Upper lobe of right lung (tissue), 1 donor: ENCODE measurements at regions not wholly inside any gene's neighbourhood (a gene's known extent, or its start where the extent isn't known, plus 50 kb on each side); places are given as distances from the start of the nearest gene placed in this dataset.

Source experiments
- ATAC-seq: fragments of 200-7000 bp; cut with Tn5 transposase; one replicate; pipeline ENCODE4 v1.9.1; 2020; ENCODE audit warnings: mild to moderate bottlenecking, moderate library complexity
- DNase-seq: peaks from one replicate; pipeline ENCODE4 v3.0.0-alpha.2; 2020
- H3K27ac ChIP-seq: fragments of 200-600 bp; one replicate; pipeline ENCODE4 v1.8.0; 2022
- H3K27me3 ChIP-seq: fragments of 200-600 bp; one replicate; pipeline ENCODE4 v1.8.0; 2022; ENCODE audit warnings: mild to moderate bottlenecking
- H3K36me3 ChIP-seq: fragments of 200-600 bp; one replicate; pipeline ENCODE4 v1.8.0; 2022
- H3K4me1 ChIP-seq: fragments of 200-600 bp; one replicate; pipeline ENCODE4 v1.8.0; 2022
- H3K4me3 ChIP-seq: fragments of 200-600 bp; one replicate; pipeline ENCODE4 v1.8.0; 2022; ENCODE audit warnings: mild to moderate bottlenecking
- H3K9me3 ChIP-seq: fragments of 200-600 bp; one replicate; pipeline ENCODE4 v1.8.0; 2022
- intact Hi-C: fragments of 100-400 bp; cut with DNase I; formaldehyde crosslinking; loops from one replicate; pipeline ENCODE4 v1.11.0; 2022
- TF ChIP-seq, protein P1 (sequence below): fragments of 200-600 bp; IDR thresholded peaks from one replicate; pipeline ENCODE4 v1.8.0; 2022; ENCODE audit warnings: antibody characterized with exemption
- donor health status: DM: no; HTN: yes; CAD: no; lungs with severe emphysema.

DNA sequence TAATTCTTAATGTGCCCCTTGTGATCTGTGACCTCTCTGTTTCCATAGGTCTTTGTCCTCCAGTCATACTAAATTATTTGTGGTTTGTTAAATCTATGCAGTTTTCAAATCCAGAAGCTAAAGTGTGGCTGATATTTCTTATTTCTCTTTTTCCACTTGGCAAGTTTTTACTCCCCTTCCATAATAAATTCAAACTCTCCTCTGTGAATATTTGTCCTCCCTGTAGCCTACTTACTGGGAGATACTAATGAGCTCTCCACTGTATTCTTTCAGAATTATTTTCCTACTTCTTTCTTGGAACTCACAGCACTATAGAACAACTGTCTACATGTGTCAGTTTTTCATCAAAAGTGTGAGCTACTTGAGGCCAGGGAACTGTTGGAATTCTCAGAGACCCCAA, 430.8 kb upstream of the PTBP2 start:
- DNase-seq (no peak), ATAC-seq (no peak)
- no peaks in the 10 kb centered on the region for H3K4me1 ChIP-seq
- no peaks in the 10 kb centered on the region for H3K9me3 ChIP-seq
- H3K27me3 ChIP-seq, result no peaks in the 10 kb centered on the region
- intact Hi-C loops, result no loop called here
- no peak overlapping the region for H3K4me3 ChIP-seq
- TF ChIP-seq, protein P1, sequence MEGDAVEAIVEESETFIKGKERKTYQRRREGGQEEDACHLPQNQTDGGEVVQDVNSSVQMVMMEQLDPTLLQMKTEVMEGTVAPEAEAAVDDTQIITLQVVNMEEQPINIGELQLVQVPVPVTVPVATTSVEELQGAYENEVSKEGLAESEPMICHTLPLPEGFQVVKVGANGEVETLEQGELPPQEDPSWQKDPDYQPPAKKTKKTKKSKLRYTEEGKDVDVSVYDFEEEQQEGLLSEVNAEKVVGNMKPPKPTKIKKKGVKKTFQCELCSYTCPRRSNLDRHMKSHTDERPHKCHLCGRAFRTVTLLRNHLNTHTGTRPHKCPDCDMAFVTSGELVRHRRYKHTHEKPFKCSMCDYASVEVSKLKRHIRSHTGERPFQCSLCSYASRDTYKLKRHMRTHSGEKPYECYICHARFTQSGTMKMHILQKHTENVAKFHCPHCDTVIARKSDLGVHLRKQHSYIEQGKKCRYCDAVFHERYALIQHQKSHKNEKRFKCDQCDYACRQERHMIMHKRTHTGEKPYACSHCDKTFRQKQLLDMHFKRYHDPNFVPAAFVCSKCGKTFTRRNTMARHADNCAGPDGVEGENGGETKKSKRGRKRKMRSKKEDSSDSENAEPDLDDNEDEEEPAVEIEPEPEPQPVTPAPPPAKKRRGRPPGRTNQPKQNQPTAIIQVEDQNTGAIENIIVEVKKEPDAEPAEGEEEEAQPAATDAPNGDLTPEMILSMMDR, result no peak
- H3K27ac ChIP-seq, result no peak overlapping the region
- H3K36me3 ChIP-seq, result no peaks in the 10 kb centered on the region

DNA sequence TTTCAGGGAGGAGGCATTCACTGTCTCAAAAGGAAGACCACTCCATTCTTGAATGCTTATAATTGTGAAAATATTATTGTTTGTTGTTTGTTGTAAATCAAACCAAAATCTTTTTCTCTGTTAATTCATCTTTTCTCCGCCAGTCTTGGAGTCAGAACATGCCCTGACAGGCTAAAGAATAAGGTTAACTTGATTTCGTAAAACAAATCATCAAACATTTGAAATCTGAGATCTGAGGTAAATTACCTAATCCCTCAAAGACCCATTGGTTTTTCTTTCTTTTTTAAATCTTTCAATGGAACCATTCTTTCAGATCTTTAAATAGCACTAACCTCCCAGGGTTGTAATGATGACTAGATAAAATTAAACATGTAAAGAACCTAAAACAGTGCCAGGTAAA, 430.1 kb upstream of the PTBP2 start:
- no peak overlapping the region for H3K27ac ChIP-seq
- DNase-seq, result no peak
- intact Hi-C loops, result no loop called here
- H3K4me1 ChIP-seq, result no peaks in the 10 kb centered on the region
- no peak for ATAC-seq
- H3K9me3 ChIP-seq, result no peaks in the 10 kb centered on the region
- H3K4me3 ChIP-seq, result no peak overlapping the region
- H3K36me3 ChIP-seq, result no peaks in the 10 kb centered on the region
- TF ChIP-seq, protein P1, result no peak
- H3K27me3 ChIP-seq, result no peaks in the 10 kb centered on the region

DNA sequence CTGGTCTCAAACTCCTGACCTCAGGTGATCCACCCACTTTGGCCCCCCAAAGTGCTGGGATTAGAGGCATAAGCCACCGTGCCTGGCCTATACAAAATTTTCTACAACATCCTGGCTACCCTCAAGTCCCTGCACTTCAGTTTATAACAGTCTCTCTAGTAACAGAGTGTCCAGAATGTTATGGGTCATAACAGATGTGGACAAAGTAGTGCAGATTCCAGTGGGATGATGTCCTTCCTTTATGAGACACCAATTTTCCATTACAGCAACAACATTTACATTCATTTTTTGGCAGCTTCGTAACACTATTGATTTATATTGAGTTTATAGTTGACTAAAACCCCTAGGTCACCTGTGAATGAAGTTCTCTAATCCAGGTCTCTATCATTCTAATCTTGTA, 429.4 kb upstream of the PTBP2 start:
- H3K4me3 ChIP-seq, result no peak overlapping the region
- no peaks in the 10 kb centered on the region for H3K4me1 ChIP-seq
- no peak for DNase-seq
- no peak for ATAC-seq
- TF ChIP-seq, protein P1, result no peak
- H3K36me3 ChIP-seq, result no peaks in the 10 kb centered on the region
- H3K27ac ChIP-seq, result no peak overlapping the region
- no peaks in the 10 kb centered on the region for H3K9me3 ChIP-seq
- intact Hi-C loops, result no loop called here
- no peaks in the 10 kb centered on the region for H3K27me3 ChIP-seq

DNA sequence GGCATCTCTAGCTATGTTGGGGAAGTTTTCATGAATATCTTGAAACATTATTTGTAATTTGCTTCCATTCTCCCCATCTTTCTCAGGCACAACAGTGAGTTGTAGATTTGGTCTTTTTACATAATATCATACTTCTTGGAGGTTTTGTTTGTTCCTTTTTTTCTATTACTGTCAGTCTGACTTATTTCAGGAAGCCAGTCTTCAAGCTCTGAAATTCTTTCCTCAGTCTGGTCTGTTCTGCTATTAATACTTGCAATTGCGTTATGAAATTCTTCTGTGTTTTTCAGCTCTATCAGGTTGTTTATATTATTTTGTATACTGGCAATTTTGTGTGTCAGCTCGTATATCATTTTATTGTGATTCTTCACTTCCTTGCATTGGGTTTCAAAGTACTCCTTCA, 424.6 kb upstream of the PTBP2 start:
- ATAC-seq, result no peak
- TF ChIP-seq, protein P1, result no peak
- H3K27me3 ChIP-seq, result no peaks in the 10 kb centered on the region
- no peak overlapping the region for H3K27ac ChIP-seq
- no peak for DNase-seq
- H3K36me3 ChIP-seq, result no peaks in the 10 kb centered on the region
- intact Hi-C loops, result no loop called here
- no peaks in the 10 kb centered on the region for H3K9me3 ChIP-seq
- H3K4me3 ChIP-seq, result no peak overlapping the region
- H3K4me1 ChIP-seq, result no peaks in the 10 kb centered on the region

DNA sequence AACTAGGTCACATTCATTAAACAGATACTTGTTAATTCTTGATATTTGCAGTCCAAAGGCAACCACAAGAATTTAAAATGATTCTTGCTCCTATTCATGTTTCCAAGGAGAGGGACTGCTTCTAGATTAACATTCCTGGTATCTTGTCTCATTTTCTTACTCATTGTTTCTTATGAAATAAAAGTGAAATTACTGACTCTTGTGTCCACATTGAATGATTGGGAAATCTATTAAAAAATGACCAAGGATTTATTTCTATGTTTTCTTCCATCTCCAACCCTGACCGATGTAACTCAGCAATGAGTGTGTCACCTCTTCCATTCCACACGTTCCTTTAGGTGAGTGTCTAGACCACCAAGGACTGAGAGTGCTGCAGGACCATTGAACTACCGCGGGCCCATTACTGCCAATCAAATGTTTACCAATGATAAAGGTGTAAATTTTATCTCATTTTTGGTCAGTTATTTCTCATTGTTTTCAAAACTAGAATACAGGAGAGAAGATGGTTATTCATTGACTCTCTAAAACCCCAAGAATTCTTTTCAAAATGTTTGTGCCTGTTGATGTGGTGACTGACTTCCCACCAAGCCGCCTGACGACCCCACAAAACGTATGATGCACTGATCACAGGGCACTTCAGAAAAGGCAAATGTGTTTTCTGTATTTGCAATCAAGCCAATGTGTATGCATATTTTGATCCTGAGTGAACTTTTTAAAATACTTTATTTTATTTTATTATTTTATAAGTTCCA, 414.6 kb upstream of the PTBP2 start:
- intact Hi-C loops, result no loop called here
- ATAC-seq, result no peak
- no peak overlapping the region for H3K4me3 ChIP-seq

More for the DNA sequence above, 414.6 kb upstream of the PTBP2 start:
- Histone ChIP-seq H3K27me3 (no peaks in the 10 kb centered on the region), H3K4me1 (no peaks in the 10 kb centered on the region), H3K27ac (no peak overlapping the region), H3K36me3 (no peaks in the 10 kb centered on the region), H3K9me3 (no peaks in the 10 kb centered on the region)
- TF ChIP-seq, protein P1, result no peak
- no peak for DNase-seq
